HG03378 (cell line): ENCODE measurements at regions not wholly inside any gene's neighbourhood (a gene's known extent, or its start where the extent isn't known, plus 50 kb on each side); places are given as distances from the start of the nearest gene placed in this dataset.

Experiments
- ATAC-seq: cut with Tn5 transposase; IDR thresholded peaks from one replicate; pipeline ENCODE4 v1.9.1; 2021; ENCODE audit warnings: mild to moderate bottlenecking, moderate library complexity; ENCODE audit not compliant: unreplicated experiment

GRCh38 chr7:41149576-41149975 is 553.3 kb downstream of the INHBA start:
- no peak for ATAC-seq

GRCh38 chr7:41148521-41148951 is 554.4 kb downstream of the INHBA start:
- no peak for ATAC-seq

- ATAC-seq, result no peak
Observed at GRCh38 chr7:41147606-41148485, 555.0 kb downstream of the INHBA start.

GRCh38 chr7:41146429-41146828 is 556.5 kb downstream of the INHBA start:
- ATAC-seq, result no peak

GRCh38 chr7:41145656-41146055 is 557.2 kb downstream of the INHBA start:
- no peak for ATAC-seq

GRCh38 chr7:41142904-41143473 is 559.9 kb downstream of the INHBA start:
- no peak for ATAC-seq

- no peak for ATAC-seq
Observed at GRCh38 chr7:41139789-41140188, 563.1 kb downstream of the INHBA start.

GRCh38 chr7:41136551-41136950 is 566.3 kb downstream of the INHBA start:
- no peak for ATAC-seq

GRCh38 chr7:41135511-41135910 is 567.4 kb downstream of the INHBA start:
- ATAC-seq, result no peak

GRCh38 chr7:41134300-41135255 is 568.3 kb downstream of the INHBA start:
- peak; percentile 97 for ATAC-seq

GRCh38 chr7:41133690-41134299 is 569.1 kb downstream of the INHBA start:
- peak; percentile 4 for ATAC-seq

- ATAC-seq, result no peak
Observed at GRCh38 chr7:41131956-41132355, 570.9 kb downstream of the INHBA start.

- ATAC-seq, result no peak
Observed at GRCh38 chr7:41130561-41131236, 572.2 kb downstream of the INHBA start.

GRCh38 chr7:41130086-41130485 is 572.8 kb downstream of the INHBA start:
- no peak for ATAC-seq

GRCh38 chr7:41125343-41125742 is 577.5 kb downstream of the INHBA start:
- no peak for ATAC-seq

GRCh38 chr7:41122256-41122987 is 580.5 kb downstream of the INHBA start:
- no peak for ATAC-seq

GRCh38 chr7:41121228-41121627 is 581.7 kb downstream of the INHBA start:
- ATAC-seq, result no peak

GRCh38 chr7:41118486-41118885 is 584.4 kb downstream of the INHBA start:
- ATAC-seq, result no peak

- ATAC-seq, result no peak
Observed at GRCh38 chr7:41117431-41117830, 585.5 kb downstream of the INHBA start.

GRCh38 chr7:41116817-41117216 is 586.1 kb downstream of the INHBA start:
- no peak for ATAC-seq
